Putamen (tissue), 1 donor: ENCODE measurements at regions not wholly inside any gene's neighbourhood (a gene's known extent, or its start where the extent isn't known, plus 50 kb on each side); places are given as distances from the start of the nearest gene placed in this dataset.
"Not testable (repeated sequence)": the region's sequence is repeated elsewhere in the genome, so short reads cannot be mapped to it uniquely, and the experiment has no call there.

Source experiments
- DNase-seq: peaks from one replicate; pipeline ENCODE4 v3.0.0-alpha.2; 2016; ENCODE audit warnings: low spot score

GRCh38 chr17:5902181-5903140 is 167.7 kb upstream of the WSCD1 start:
- no peak for DNase-seq

- no peak for DNase-seq
These were observed 158.3 kb upstream of the WSCD1 start for GRCh38 chr17:5911919-5912318.

- DNase-seq = peak; percentile 79
These were observed 157.1 kb upstream of the WSCD1 start for GRCh38 chr17:5913032-5913531.

- DNase-seq = no peak
These were observed 156.5 kb upstream of the WSCD1 start for GRCh38 chr17:5913641-5914040.

- DNase-seq = no peak
These were observed 154.8 kb upstream of the WSCD1 start for GRCh38 chr17:5915337-5915736.

GRCh38 chr17:5919089-5919488 is 151.1 kb upstream of the WSCD1 start:
- no peak for DNase-seq

GRCh38 chr17:5921512-5922282 is 148.5 kb upstream of the WSCD1 start:
- DNase-seq = no peak

- no peak for DNase-seq
These were observed 147.7 kb upstream of the WSCD1 start for GRCh38 chr17:5922476-5922875.

GRCh38 chr17:5929721-5930120 is 140.5 kb upstream of the WSCD1 start:
- no peak for DNase-seq

- not testable (repeated sequence) for DNase-seq
These were observed 139.6 kb upstream of the WSCD1 start for GRCh38 chr17:5930555-5930954.

GRCh38 chr17:5931616-5932015 is 138.6 kb upstream of the WSCD1 start:
- no peak for DNase-seq

GRCh38 chr17:5933430-5933829 is 136.7 kb upstream of the WSCD1 start:
- no peak for DNase-seq

- DNase-seq = no peak
These were observed 128.9 kb upstream of the WSCD1 start for GRCh38 chr17:5941258-5941657.

- DNase-seq = no peak
These were observed 127.5 kb upstream of the WSCD1 start for GRCh38 chr17:5942687-5943086.

- DNase-seq = no peak
These were observed 126.9 kb upstream of the WSCD1 start for GRCh38 chr17:5943232-5943631.

- DNase-seq = no peak
These were observed 126.2 kb upstream of the WSCD1 start for GRCh38 chr17:5943982-5944381.

GRCh38 chr17:5947701-5948180 is 122.4 kb upstream of the WSCD1 start:
- no peak for DNase-seq

- DNase-seq = no peak
These were observed 121.4 kb upstream of the WSCD1 start for GRCh38 chr17:5948811-5949210.

GRCh38 chr17:5950878-5951277 is 119.3 kb upstream of the WSCD1 start:
- no peak for DNase-seq

- no peak for DNase-seq
These were observed 118.3 kb upstream of the WSCD1 start for GRCh38 chr17:5951912-5952311.

GRCh38 chr17:5952518-5952917 is 117.7 kb upstream of the WSCD1 start:
- DNase-seq = no peak

- DNase-seq = no peak
These were observed 114.4 kb upstream of the WSCD1 start for GRCh38 chr17:5955764-5956163.

- DNase-seq = no peak
These were observed 111.3 kb upstream of the WSCD1 start for GRCh38 chr17:5958850-5959249.
